ENCODE measurements at regions not wholly inside any gene's neighbourhood (a gene's known extent, or its start where the extent isn't known, plus 50 kb on each side); places are given as distances from the start of the nearest gene placed in this dataset.

DNA sequence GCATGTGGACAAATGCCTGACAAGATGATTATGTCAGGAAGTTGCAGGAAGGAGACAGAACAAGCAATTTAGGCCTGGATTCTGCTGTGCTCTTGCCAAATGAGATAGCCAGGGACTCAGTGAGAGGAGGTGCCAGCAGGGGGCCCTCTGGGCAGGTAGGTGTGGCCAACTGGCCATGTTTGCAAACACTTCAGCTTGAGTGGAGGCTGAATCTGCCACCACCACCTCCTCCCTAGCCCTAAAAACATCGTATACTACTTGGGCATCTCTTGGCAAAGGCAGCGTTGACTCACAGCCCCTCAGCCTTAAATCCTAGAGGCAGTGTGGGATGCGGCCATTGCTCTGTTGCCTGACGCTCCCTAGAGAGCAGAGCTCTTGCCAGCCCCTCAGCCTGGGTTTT, 95.1 kb upstream of the PLET1 start:
- DNase-seq (ENCODE audit: low read depth), result no peak

DNA sequence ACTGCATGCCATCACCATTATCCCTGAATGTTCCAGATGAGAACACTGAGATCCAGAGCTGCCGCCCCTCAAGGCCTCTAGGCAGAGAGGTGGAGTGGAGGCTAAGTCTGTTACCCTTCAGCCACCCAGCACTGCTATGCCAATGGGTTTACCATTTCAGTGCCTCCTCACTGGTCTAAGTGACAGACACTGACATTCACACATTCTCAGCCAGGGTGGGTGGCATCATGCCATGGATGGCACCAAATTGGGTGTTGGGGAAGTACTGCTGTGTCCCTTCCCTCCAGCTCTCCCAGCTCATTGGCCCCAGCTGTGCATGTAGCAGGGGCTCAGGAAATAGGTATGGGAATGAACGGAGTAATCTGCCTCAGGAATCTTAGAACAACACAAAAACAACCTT, 96.8 kb upstream of the PLET1 start:
- no peak for DNase-seq (ENCODE audit: low read depth)

DNA sequence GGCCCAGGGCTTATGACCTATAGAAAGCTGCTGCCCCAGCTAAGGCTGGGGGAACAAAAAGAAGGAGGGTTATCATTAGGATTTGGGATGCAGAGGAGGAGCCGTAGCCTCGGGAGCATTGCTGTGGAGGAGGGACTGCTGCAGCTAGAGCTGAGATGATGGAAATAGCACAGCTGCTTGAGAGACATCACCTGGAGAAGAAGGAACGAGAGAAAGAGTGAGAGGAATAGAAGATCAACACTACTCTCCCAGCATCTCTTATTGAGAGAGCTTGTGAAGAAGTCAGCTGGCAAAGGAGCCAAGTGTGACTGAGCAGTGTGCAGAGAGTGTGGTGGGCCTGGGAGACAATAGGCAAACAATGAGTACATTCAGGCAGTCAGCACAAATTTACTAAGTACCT, 100.7 kb upstream of the PLET1 start:
- DNase-seq (ENCODE audit: low read depth), result no peak

DNA sequence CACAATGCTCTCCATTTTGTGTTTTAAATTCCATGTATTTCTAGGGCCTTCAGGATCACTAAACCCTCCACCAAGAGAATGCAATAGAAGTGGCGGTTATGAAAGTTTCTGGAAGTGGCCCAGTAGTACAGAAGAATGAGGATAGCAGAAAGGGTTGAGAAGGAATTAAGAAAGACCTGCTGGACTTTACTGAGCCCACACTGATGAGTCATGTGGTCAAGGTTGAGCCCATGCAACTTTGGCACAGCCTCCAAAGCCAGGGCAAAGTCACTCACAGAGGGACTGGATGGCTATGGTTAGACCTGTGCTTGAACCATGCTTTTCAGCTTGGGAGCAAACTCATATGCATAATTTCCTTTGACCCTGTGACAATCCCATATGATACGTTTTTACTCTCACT, 102.9 kb upstream of the PLET1 start:
- no peak for DNase-seq (ENCODE audit: low read depth)

GRCh38 chr11:112364962-112365481, 104.4 kb upstream of the PLET1 start:
- no peak for DNase-seq (ENCODE audit: low read depth)

GRCh38 chr11:112366012-112366411, 105.4 kb upstream of the PLET1 start:
- no peak for DNase-seq (ENCODE audit: low read depth)

- no peak for DNase-seq (ENCODE audit: low read depth)
These were observed 106.1 kb upstream of the PLET1 start for GRCh38 chr11:112366777-112367176.

DNA sequence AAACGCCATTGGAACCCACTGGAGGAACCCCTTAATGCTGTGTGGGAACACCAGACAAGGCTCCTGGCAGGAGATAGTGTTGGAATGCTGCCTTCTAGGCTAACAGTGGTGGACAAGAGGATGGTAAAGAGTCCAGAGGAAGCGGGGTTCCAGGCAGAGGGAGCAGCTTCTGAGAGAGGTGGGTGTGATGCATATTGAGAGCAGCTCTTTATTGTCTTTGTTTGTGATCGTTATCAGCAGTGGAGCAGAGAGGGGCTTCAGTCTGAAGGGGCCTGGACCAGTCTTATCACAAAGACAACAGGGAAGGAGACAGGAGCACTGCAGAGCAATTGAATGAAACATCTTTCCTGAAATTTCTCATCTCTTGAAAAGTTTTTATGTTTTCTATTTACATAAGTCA, 106.8 kb upstream of the PLET1 start:
- no peak for DNase-seq (ENCODE audit: low read depth)

DNA sequence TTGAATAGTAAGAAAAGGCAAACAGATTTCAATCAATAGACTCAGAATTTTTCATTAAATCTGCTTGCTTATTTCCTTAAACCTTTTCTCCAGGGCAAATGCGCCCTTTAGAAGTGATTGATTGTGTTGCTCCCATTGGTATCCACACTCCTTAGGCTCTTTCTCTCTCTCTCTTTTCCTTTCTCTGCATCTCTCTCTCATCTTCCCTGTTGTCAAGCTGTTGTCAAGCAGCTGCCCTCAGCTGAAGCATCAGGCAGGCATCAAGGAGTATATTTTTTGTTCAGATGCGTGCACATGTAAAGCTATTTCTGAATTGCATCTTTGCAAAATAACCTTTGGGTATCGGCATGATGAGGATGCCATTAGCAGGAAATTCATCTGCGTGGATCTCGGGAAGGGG, 107.2 kb upstream of the PLET1 start:
- no peak for DNase-seq (ENCODE audit: low read depth)

- DNase-seq (ENCODE audit: low read depth), result no peak
These were observed 107.7 kb upstream of the PLET1 start for GRCh38 chr11:112368381-112368780.

GRCh38 chr11:112369374-112369773, 108.7 kb upstream of the PLET1 start:
- DNase-seq (ENCODE audit: low read depth), result no peak

- DNase-seq (ENCODE audit: low read depth), result no peak
These were observed 109.3 kb upstream of the PLET1 start for GRCh38 chr11:112369916-112370315.

DNA sequence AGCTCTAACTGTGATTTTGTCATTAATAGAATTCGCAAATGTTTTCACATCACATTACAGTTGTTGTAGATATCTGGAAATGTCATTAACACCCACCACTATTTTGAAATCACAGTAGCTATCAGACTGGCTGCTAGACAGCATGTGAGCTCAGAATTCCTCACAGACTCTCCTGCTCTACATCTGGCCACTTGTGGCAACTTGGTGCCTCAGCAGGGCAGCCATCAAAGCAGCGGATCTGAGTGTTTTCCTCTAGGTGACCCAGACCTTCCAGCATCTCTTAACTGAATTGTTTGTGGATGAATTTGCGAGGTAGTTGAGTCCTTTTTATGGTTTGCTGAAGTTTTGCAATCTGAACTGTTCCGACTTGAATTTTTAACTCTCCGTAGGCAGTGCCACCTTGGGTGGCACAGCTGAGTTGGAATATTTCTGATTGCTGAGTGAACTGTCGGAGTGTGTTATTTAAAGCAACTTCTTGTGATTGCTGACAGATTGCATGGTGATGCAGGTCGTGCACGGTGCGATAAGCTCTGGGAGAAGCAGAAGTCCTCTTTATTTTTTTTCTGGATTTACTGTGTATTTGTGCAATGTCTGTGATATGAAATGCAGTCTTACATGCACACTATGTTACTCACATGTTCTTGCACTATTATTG, 114.0 kb upstream of the PLET1 start:
- DNase-seq (ENCODE audit: low read depth), result no peak

GRCh38 chr11:112377946-112378345, 117.3 kb upstream of the PLET1 start:
- DNase-seq (ENCODE audit: low read depth), result no peak

DNA sequence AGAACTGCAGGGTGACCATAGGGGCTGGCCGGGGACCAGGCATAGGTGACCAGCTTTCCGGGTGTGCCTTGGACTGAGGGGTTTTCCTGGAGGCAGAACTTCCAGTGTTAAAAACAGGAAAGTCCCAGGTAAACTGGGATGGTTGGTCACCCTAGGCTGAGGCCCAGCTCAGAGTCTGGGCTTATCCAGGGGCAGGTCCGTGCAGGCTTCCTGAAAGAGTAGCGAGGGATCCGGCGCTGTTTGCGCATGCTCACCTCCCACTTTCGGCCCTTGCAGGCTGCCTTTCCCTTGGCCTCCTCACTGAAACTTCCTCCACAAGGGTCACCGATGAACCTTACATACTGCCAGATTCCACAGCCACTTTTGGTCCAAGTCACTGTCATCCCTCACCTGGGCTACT, 119.8 kb upstream of the PLET1 start:
- no peak for DNase-seq (ENCODE audit: low read depth)

GRCh38 chr11:112381578-112381977, 120.9 kb upstream of the PLET1 start:
- DNase-seq (ENCODE audit: low read depth), result no peak

GRCh38 chr11:112382561-112382960, 121.9 kb upstream of the PLET1 start:
- no peak for DNase-seq (ENCODE audit: low read depth)

DNA sequence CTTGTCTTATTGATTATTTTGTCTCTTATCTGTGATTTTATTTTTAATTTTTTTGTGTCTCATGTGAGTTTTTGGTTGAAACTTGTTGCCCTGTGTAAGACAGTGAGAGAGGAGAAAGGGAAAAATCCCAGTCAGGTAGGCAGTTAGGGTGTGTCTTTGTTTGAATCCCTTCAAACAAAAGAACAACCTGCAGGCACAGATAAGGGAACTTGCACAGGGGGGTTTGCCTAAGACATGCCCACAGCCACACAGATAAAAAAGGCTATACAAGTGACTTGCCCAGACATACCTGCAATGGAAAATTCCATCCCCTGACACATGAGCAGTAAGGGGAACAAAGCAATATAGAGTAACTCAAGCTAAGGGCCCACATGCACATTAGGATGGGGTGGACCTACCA, 127.8 kb upstream of the PLET1 start:
- no peak for DNase-seq (ENCODE audit: low read depth)

DNA sequence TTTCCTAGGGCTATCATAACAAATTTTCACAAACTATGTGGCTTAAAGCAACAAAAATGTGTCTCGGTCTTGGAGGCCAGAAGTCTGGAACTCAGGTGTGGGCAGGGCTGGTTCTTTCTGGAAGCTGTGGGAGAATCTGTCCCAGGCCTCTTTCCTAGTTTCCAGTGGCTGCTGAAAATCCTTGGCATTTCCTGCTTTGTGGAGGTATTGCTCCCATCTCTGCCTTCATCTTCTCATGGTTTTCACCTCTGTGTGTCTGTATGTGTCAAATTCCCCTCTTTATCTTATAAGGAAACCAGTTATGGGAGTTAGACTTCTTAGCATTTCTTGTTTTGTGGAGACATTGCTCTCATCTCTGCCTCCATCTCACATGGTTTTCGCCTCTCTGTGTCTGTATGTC, 130.4 kb upstream of the PLET1 start:
- no peak for DNase-seq (ENCODE audit: low read depth)

DNA sequence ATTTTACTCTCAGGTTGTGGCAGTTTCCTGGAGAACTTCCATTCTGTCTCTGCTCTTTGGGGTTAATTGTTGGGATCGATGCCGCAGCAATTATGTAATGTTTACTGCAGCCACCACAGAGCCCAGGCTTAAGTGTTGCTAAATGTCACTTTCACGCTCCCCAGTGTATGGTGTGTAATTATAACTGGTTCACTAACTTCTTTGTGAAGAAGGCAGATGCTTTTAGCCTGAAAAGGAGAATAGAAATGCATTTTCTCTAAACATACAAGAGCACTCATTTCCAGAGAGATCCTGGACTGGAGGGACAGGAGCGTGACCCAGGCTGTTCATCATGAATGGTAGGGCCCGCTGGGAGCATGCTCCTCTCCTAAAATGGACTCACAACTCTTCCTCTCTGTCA, 132.2 kb upstream of the PLET1 start:
- no peak for DNase-seq (ENCODE audit: low read depth)

GRCh38 chr11:112394304-112394703, 133.6 kb upstream of the PLET1 start:
- no peak for DNase-seq (ENCODE audit: low read depth)

GRCh38 chr11:112396076-112396475, 135.4 kb upstream of the PLET1 start:
- DNase-seq (ENCODE audit: low read depth), result no peak

GRCh38 chr11:112398798-112399478, 138.3 kb upstream of the PLET1 start:
- DNase-seq (ENCODE audit: low read depth), result no peak

DNA sequence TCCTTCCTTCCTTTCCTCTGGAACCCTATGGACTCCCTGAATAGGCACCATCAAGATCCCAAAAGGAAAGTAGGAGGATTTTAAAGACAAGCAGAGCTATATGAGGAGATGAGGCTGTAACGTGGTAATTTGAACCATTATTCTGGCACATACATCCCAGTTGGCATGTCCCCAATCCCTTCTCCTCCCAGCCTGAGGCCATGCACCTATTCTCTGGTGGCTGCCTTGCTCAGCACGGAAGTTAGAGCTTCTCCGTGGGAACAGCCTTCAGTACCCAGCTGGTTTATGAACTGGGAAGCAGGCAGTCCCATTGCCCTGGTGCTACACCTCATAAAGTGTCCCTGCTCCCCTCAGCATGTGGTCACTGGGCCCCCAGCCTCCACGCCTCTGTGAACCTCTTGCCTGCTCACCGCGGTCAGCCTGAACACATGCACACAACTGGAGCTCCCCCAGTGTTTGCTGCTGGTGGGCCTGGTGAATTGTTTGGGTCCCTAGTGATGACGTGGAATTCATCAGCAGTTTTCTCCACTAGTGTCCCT, 139.9 kb upstream of the PLET1 start:
- DNase-seq (ENCODE audit: low read depth), result no peak

All from CMK (cell line).